ENCODE measurements at regions not wholly inside any gene's neighbourhood (a gene's known extent, or its start where the extent isn't known, plus 50 kb on each side); places are given as distances from the start of the nearest gene placed in this dataset.
A peak's percentile ranks its signal among the peaks of the same experiment; 100 is the strongest.

DNA sequence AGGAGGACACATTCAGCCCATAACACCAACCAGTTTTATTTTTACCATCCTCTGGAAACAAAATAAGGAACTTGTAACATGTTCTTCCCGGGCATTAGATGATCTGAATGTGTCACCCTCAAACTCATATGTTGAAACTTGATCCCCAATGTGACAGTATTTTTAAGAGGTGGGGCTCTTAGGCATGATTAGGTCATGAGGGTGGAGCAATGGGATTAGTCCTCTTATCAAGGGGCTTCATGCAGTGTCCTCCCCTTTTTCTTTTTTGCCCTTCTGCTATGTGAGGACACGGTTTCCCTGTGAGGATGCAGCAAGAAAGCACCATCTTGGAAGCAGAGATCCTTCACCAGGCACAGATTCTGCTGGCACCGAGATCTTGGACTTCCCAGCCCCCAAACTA is 401.5 kb upstream of the TRIB2 start:
- no peak for DNase-seq (ENCODE audit: low read depth in 2 of 2)
- no peak overlapping the region for H3K4me3 ChIP-seq (replicated peaks in 1 of 2; ENCODE audit: low read depth in 2 of 2, low read length in 2 of 2)
- TF ChIP-seq, protein P1, sequence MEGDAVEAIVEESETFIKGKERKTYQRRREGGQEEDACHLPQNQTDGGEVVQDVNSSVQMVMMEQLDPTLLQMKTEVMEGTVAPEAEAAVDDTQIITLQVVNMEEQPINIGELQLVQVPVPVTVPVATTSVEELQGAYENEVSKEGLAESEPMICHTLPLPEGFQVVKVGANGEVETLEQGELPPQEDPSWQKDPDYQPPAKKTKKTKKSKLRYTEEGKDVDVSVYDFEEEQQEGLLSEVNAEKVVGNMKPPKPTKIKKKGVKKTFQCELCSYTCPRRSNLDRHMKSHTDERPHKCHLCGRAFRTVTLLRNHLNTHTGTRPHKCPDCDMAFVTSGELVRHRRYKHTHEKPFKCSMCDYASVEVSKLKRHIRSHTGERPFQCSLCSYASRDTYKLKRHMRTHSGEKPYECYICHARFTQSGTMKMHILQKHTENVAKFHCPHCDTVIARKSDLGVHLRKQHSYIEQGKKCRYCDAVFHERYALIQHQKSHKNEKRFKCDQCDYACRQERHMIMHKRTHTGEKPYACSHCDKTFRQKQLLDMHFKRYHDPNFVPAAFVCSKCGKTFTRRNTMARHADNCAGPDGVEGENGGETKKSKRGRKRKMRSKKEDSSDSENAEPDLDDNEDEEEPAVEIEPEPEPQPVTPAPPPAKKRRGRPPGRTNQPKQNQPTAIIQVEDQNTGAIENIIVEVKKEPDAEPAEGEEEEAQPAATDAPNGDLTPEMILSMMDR (IDR thresholded peaks at IDR 0.05; ENCODE audit: low read depth, low read length): no peak

DNA sequence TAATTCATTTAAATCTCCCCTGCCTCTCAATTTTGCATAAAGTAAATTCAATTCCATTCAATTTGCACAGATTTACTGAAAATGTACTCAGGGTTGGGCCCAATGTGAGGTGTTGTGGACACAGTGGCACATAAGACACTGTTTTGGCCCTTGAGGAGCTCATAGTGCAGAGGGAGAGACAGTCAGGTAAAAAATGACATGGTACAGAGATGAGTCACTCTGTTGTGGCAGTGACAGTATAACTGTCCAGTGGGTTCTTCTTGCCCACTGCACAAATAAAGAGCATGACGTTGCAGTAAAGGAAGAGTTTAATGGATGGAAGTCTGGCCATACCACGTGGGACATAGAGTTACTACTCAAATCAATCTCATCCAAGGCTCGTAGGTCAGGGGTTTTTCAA is 400.3 kb upstream of the TRIB2 start:
- H3K4me3 ChIP-seq (replicated peaks in 1 of 2; ENCODE audit: low read depth in 2 of 2, low read length in 2 of 2): no peak overlapping the region
- TF ChIP-seq, protein P1 (IDR thresholded peaks at IDR 0.05; ENCODE audit: low read depth, low read length): no peak
- no peak for DNase-seq (ENCODE audit: low read depth in 2 of 2)

DNA sequence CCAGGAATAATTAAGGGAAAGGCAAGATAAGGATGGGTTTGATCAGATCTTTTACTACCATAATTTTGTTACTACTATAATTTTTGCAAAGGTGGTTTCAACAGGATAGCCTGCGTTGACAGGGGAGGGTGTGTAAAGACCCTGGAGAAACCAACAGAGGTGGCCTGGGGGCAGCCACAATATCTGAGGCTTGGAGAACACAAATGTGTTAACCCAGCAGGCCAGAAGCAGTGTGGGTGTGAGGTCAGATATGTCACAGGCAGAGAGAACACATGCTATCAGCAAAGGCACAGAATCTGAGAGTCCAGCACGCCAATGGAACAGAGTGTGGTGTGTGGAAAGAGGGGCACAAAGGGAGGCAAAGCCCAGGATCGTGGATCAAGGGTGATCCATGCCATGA is 399.4 kb upstream of the TRIB2 start:
- DNase-seq (ENCODE audit: low read depth in 2 of 2): no peak
- H3K4me3 ChIP-seq (replicated peaks in 1 of 2; ENCODE audit: low read depth in 2 of 2, low read length in 2 of 2): no peak overlapping the region
- TF ChIP-seq, protein P1 (IDR thresholded peaks at IDR 0.05; ENCODE audit: low read depth, low read length): no peak

DNA sequence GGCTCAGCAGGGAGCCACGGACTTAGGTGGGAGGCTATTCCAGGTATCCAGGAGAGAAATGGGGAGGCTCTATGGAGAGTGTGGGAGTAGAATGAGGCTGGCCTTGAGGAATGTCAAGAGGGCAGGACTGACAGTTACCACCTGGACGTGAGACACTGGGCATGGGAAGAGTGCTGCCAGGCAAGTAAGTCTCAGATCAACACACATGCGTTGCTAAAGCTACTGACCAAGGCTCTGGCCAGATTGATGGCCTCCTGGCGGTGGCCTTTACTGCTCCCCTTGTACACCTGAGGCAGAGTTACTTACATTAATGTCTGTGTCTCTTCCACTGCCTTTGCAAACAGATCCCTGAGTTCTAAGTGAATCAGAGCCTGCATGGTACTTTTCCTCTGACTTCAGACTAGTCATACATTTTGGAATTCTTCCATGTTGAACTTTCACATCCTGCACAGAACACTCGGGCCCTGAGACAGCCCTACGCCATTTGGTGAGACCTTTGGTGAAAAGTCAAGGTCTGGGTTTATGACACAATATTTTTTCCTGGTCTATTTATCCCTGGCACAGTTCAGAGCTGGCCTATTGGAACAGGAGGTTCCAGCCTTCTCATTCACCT is 398.8 kb upstream of the TRIB2 start:
- DNase-seq (ENCODE audit: low read depth in 2 of 2): peak; percentile 89 to 95
- no peak overlapping the region for H3K4me3 ChIP-seq (replicated peaks in 1 of 2; ENCODE audit: low read depth in 2 of 2, low read length in 2 of 2)
- TF ChIP-seq, protein P1 (IDR thresholded peaks at IDR 0.05; ENCODE audit: low read depth, low read length): no peak

DNA sequence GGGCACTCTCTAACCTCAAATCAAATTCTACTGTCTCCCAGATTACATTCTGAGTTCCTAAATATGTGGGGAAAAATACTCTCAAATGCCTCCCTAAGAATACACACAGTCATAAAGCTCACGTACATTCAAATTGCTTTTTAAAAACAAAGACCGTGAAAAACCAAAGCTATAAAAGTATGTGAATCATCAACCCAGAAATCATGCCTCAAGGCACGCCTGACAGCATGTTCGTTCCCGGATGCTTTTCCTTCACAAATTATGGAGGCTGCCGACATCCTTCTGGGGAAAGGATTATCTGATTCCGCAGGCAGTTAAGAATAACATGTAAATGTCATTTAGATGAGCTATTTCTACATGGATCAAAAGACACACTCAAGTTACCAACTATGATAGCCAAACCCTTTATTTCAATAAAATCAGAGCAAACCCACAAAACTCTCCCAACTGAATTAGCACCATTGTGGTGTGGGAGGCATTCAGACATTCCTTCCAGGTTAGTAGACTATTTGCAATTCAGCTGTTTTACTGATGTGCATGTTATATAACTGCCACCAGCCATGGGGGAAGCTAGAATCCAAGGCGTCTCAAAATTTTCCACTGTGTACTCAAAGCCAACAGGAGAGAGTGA is 398.2 kb upstream of the TRIB2 start:
- TF ChIP-seq, protein P1 (IDR thresholded peaks at IDR 0.05; ENCODE audit: low read depth, low read length): no peak
- H3K4me3 ChIP-seq (replicated peaks in 1 of 2; ENCODE audit: low read depth in 2 of 2, low read length in 2 of 2): no peak overlapping the region
- DNase-seq (ENCODE audit: low read depth in 2 of 2): peak in 1 of 2 donors; percentile 65

DNA sequence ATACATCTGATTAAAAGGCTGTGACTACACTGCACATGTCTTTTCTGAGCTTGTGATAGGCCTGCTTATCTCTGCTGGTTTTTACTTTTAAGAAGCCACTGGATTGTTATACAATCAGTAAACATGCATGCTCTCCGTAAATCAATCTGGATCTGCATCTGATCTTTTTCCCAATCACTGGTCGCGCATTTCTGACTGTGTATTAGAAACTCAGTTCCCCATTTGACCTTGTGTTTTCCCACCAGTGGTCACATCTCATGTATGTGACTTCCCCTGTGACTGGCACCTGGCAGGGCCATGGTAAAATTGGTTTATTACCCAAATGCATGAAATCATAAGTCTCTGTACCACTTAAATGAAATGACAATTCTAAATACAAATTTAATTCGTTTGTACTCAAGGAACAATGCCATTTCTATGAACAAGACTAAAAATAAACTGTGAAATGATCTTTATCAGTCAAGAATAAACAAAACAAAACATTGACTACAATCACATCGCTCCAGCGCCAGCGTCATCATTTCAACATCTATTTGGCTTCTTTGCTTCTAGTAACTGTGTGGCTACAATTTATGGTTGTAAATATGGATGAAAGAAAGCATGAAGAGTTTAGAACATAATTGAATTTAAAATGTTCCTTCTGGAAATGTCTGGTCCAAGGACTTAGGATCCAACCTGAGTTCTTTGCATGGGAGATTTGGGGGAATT is 396.6 kb upstream of the TRIB2 start:
- DNase-seq (ENCODE audit: low read depth in 2 of 2): peak in 1 of 2 donors; percentile 33
- TF ChIP-seq, protein P1 (IDR thresholded peaks at IDR 0.05; ENCODE audit: low read depth, low read length): no peak
- no peak overlapping the region for H3K4me3 ChIP-seq (replicated peaks in 1 of 2; ENCODE audit: low read depth in 2 of 2, low read length in 2 of 2)

Measured in cardiac fibroblast (primary cell).